GM21576 (cell line): ENCODE measurements at regions not wholly inside any gene's neighbourhood (a gene's known extent, or its start where the extent isn't known, plus 50 kb on each side); places are given as distances from the start of the nearest gene placed in this dataset.
A peak's percentile ranks its signal among the peaks of the same experiment; 100 is the strongest.

ENCODE experiments used
- ATAC-seq: cut with Tn5 transposase; IDR thresholded peaks from one replicate; pipeline ENCODE4 v1.9.1; 2021; ENCODE audit warnings: mild to moderate bottlenecking, moderate library complexity; ENCODE audit not compliant: unreplicated experiment

- ATAC-seq = no peak
Observed at GRCh38 chr10:15462253-15462897, 91.3 kb upstream of the FAM171A1 start.

GRCh38 chr10:15461353-15462108 is 90.4 kb upstream of the FAM171A1 start:
- no peak for ATAC-seq

- ATAC-seq = no peak
Observed at GRCh38 chr10:15460661-15461060, 89.6 kb upstream of the FAM171A1 start.

- ATAC-seq = no peak
Observed at GRCh38 chr10:15459218-15459617, 88.1 kb upstream of the FAM171A1 start.

- no peak for ATAC-seq
Observed at GRCh38 chr10:15457382-15457781, 86.3 kb upstream of the FAM171A1 start.

- no peak for ATAC-seq
Observed at GRCh38 chr10:15455456-15455855, 84.4 kb upstream of the FAM171A1 start.

GRCh38 chr10:15453926-15454325 is 82.8 kb upstream of the FAM171A1 start:
- no peak for ATAC-seq

- ATAC-seq = no peak
Observed at GRCh38 chr10:15453457-15453856, 82.4 kb upstream of the FAM171A1 start.

GRCh38 chr10:15452545-15452944 is 81.5 kb upstream of the FAM171A1 start:
- no peak for ATAC-seq

GRCh38 chr10:15451137-15452094 is 80.3 kb upstream of the FAM171A1 start:
- ATAC-seq = no peak

- ATAC-seq = no peak
Observed at GRCh38 chr10:15448598-15448997, 77.5 kb upstream of the FAM171A1 start.

- ATAC-seq = no peak
Observed at GRCh38 chr10:15445006-15445390, 73.9 kb upstream of the FAM171A1 start.

- no peak for ATAC-seq
Observed at GRCh38 chr10:15444105-15445005, 73.3 kb upstream of the FAM171A1 start.

- no peak for ATAC-seq
Observed at GRCh38 chr10:15442056-15442455, 71.0 kb upstream of the FAM171A1 start.

- ATAC-seq = no peak
Observed at GRCh38 chr10:15440204-15440711, 69.2 kb upstream of the FAM171A1 start.

GRCh38 chr10:15439341-15439842 is 68.3 kb upstream of the FAM171A1 start:
- ATAC-seq = no peak

GRCh38 chr10:15436696-15437095 is 65.6 kb upstream of the FAM171A1 start:
- no peak for ATAC-seq

GRCh38 chr10:15433850-15434537 is 62.9 kb upstream of the FAM171A1 start:
- peak; percentile 71 for ATAC-seq

GRCh38 chr10:15432266-15432665 is 61.2 kb upstream of the FAM171A1 start:
- ATAC-seq = no peak
